B cell (primary cell): ENCODE measurements at regions not wholly inside any gene's neighbourhood (a gene's known extent, or its start where the extent isn't known, plus 50 kb on each side); places are given as distances from the start of the nearest gene placed in this dataset.

ENCODE experiments used
- ATAC-seq: fragments of 200-7000 bp; cut with Tn5 transposase; one replicate; pipeline ENCODE4 v1.10.0; 2021; ENCODE audit warnings: low read depth, mild to moderate bottlenecking, moderate number of reproducible peaks, moderate library complexity
- CTCF ChIA-PET: fragments of 350-600 bp; sonication (Branson Sonifier 250); formaldehyde crosslinking; loops from one replicate; lab custom pipeline; 2021; ENCODE audit warnings: antibody characterized with exemption, inconsistent platforms; lab: Charles Lee
- POLR2A ChIA-PET: fragments of 350-600 bp; sonication (Branson Sonifier 250); formaldehyde crosslinking; loops from one replicate; lab custom pipeline; 2021; ENCODE audit warnings: antibody characterized with exemption; lab: Charles Lee
- DNase-seq: peaks from one replicate; pipeline ENCODE4 v3.0.0; 2013
- H2AFZ ChIP-seq: 2 replicates; pipeline ENCODE4 v1.6.1; 2012; ENCODE audit warnings: mild to moderate bottlenecking, low read depth, low read length; ENCODE audit not compliant: insufficient read depth, poor library complexity, severe bottlenecking
- H3K27ac ChIP-seq, 2 donors: 1 replicate in 1 of 2; 2 replicates in 1 of 2; pipeline ENCODE4 v1.5.1; 2012 to 2013; ENCODE audit warnings: low read length in 2 of 2, mild to moderate bottlenecking in 2 of 2, moderate library complexity in 1 of 2
- H3K27me3 ChIP-seq, 4 experiments: fragments of 200-600 bp in 1 of 4; sonication (generic) in 1 of 4; replicated peaks in 1 of 4; 1 replicate in 2 of 4; 2 replicates in 2 of 4; pipeline versions ENCODE4 v1.6.1 to v1.7.0; 2013 to 2016; ENCODE audit warnings: low read length in 3 of 4, mild to moderate bottlenecking in 2 of 4, mixed read lengths in 1 of 4, moderate library complexity in 1 of 4; ENCODE audit not compliant: insufficient read depth in 4 of 4, control insufficient read depth in 3 of 4; ENCODE audit errors: control extremely low read depth in 1 of 4
- H3K36me3 ChIP-seq, 2 experiments: replicated peaks in 1 of 2; 1 replicate in 1 of 2; 2 replicates in 1 of 2; pipeline versions ENCODE4 v1.6.1 to v1.7.1; 2013; ENCODE audit warnings: low read length in 1 of 2; ENCODE audit not compliant: insufficient read depth in 2 of 2, control insufficient read depth in 1 of 2; ENCODE audit errors: control extremely low read depth in 1 of 2, extremely low read depth in 1 of 2
- H3K4me1 ChIP-seq, 2 donors: fragments of 200-600 bp in 1 of 2; sonication (generic) in 1 of 2; 1 replicate in 1 of 2; 2 replicates in 1 of 2; pipeline versions ENCODE4 v1.5.1 to v1.6.1; 2013 to 2017; ENCODE audit warnings: low read length in 2 of 2; ENCODE audit not compliant: control insufficient read depth in 2 of 2, insufficient read depth in 2 of 2
- H3K4me2 ChIP-seq: replicated peaks from 2 replicates; pipeline ENCODE3; 2012; ENCODE audit warnings: mild to moderate bottlenecking, low read depth, low read length; ENCODE audit not compliant: poor library complexity, severe bottlenecking
- H3K4me3 ChIP-seq, 5 experiments: fragments of 200-600 bp in 1 of 5; sonication (generic) in 1 of 5; 1 replicate in 3 of 5; 2 replicates in 2 of 5; pipeline versions ENCODE4 v1.5.1 to v1.7.0; 2011 to 2016; ENCODE audit warnings: low read length in 4 of 5, mild to moderate bottlenecking in 4 of 5, low read depth in 2 of 5, control low read depth in 1 of 5, moderate library complexity in 1 of 5; ENCODE audit not compliant: insufficient read depth in 1 of 5; ENCODE audit errors: control extremely low read depth in 1 of 5, extremely low read depth in 1 of 5
- H3K79me2 ChIP-seq: fragments of 200-600 bp; sonication (generic); one replicate; pipeline ENCODE4 v1.6.0; 2016; ENCODE audit warnings: low read length; ENCODE audit not compliant: control insufficient read depth, insufficient read depth
- H3K9ac ChIP-seq: fragments of 200-600 bp; sonication (generic); 2 replicates; pipeline ENCODE4 v1.6.1; 2017; ENCODE audit warnings: mild to moderate bottlenecking, low read length, moderate library complexity
- H3K9me3 ChIP-seq, 3 donors: one replicate each; pipeline versions ENCODE4 v1.6.1 to v1.7.1; 2013; ENCODE audit warnings: low read length in 2 of 3; ENCODE audit not compliant: control insufficient read depth in 2 of 3, insufficient read depth in 1 of 3; ENCODE audit errors: control extremely low read depth in 1 of 3
- H4K20me1 ChIP-seq: 2 replicates; pipeline ENCODE4 v1.6.0; 2012; ENCODE audit warnings: mild to moderate bottlenecking, low read length; ENCODE audit not compliant: insufficient read depth, control insufficient read depth, poor library complexity, severe bottlenecking
- H3K27ac Mint-ChIP-seq: one replicate; pipeline ENCODE4 v1.8.0; 2021; ENCODE audit warnings: mixed read lengths
- H3K27me3 Mint-ChIP-seq: one replicate; pipeline ENCODE4 v1.8.0; 2021; ENCODE audit warnings: mixed read lengths
- H3K4me1 Mint-ChIP-seq: one replicate; pipeline ENCODE4 v1.8.0; 2021; ENCODE audit warnings: mixed read lengths
- H3K4me3 Mint-ChIP-seq: one replicate; pipeline ENCODE4 v1.8.0; 2021; ENCODE audit warnings: mixed read lengths
- H3K9me3 Mint-ChIP-seq: one replicate; pipeline ENCODE4 v1.8.0; 2022; ENCODE audit warnings: mixed read lengths; ENCODE audit not compliant: insufficient read depth
- CTCF ChIP-seq: fragments of 200-600 bp; IDR thresholded peaks from one replicate; pipeline ENCODE4 v1.8.0; 2022; ENCODE audit warnings: antibody characterized with exemption, mild to moderate bottlenecking
- EZH2 ChIP-seq: IDR thresholded peaks from 2 replicates; pipeline ENCODE4 v1.6.1; 2012; ENCODE audit warnings: borderline replicate concordance, low read depth, mild to moderate bottlenecking, moderate library complexity, low read length; ENCODE audit not compliant: insufficient read depth, poor library complexity, severe bottlenecking
- WGBS: methylation state at CpG from one replicate; pipeline ENCODE4 v1.1.5; 2013; ENCODE audit warnings: missing lambda C conversion rate; ENCODE audit not compliant: insufficient coverage; 5-methylcytosine and 5-hydroxymethylcytosine counted together
- intact Hi-C: fragments of 100-400 bp; cut with micrococcal nuclease; formaldehyde crosslinking; loops from one replicate; pipeline ENCODE4 v1.10.0; 2022

GRCh38 chr9:115540091-115540490 lies 422.1 kb upstream of the TNC start:
- no peaks in the 10 kb centered on the region for H3K4me1 ChIP-seq
- DNase-seq (no peak), ATAC-seq (no peak)
- no peaks in the 10 kb centered on the region for H3K79me2 ChIP-seq
- TF ChIP-seq EZH2 (no peak), CTCF (no peak)
- intact Hi-C loops, result no loop called here
- no peak overlapping the region for H3K27ac ChIP-seq
- H2AFZ ChIP-seq, result no peak overlapping the region
- peaks cover 6% of the 10 kb centered on the region for H3K27me3 Mint-ChIP-seq
- no peaks in the 10 kb centered on the region for H3K36me3 ChIP-seq
- no peaks in the 10 kb centered on the region for H3K9me3 Mint-ChIP-seq
- H3K9ac ChIP-seq, result no peak overlapping the region
- no peaks in the 10 kb centered on the region for H3K27me3 ChIP-seq
- WGBS, result no CpG with 5 or more reads among the region's 2 CpGs
- no peaks in the 10 kb centered on the region for H4K20me1 ChIP-seq
- H3K4me1 Mint-ChIP-seq, result no peaks in the 10 kb centered on the region
- ChIA-PET CTCF (no interaction called here), POLR2A (no interaction called here)
- no peaks in the 10 kb centered on the region for H3K9me3 ChIP-seq
- H3K4me3 ChIP-seq, result no peak overlapping the region
- H3K4me2 ChIP-seq, result no peak overlapping the region
- H3K27ac Mint-ChIP-seq, result no peak overlapping the region
- no peak overlapping the region for H3K4me3 Mint-ChIP-seq

GRCh38 chr9:115543511-115543910 lies 425.6 kb upstream of the TNC start:
- Mint-ChIP-seq H3K27ac (no peak overlapping the region), H3K27me3 (peaks cover 10% of the 10 kb centered on the region), H3K4me3 (no peak overlapping the region), H3K9me3 (no peaks in the 10 kb centered on the region), H3K4me1 (no peaks in the 10 kb centered on the region)
- no peaks in the 10 kb centered on the region for H3K4me1 ChIP-seq
- CTCF ChIA-PET, result no interaction called here
- no peaks in the 10 kb centered on the region for H3K36me3 ChIP-seq
- TF ChIP-seq CTCF, result no peak
- TF ChIP-seq EZH2, result no peak
- no peak for ATAC-seq
- no peak overlapping the region for H3K27ac ChIP-seq
- H4K20me1 ChIP-seq, result no peaks in the 10 kb centered on the region
- intact Hi-C loops, result no loop called here
- no peak overlapping the region for H3K4me3 ChIP-seq
- H3K4me2 ChIP-seq, result no peak overlapping the region
- no peak overlapping the region for H2AFZ ChIP-seq
- no peak for DNase-seq
- 86% methylated on average over 1 of the region's 1 CpG for WGBS
- no peaks in the 10 kb centered on the region for H3K9me3 ChIP-seq
- H3K79me2 ChIP-seq, result no peaks in the 10 kb centered on the region
- POLR2A ChIA-PET, result no interaction called here
- H3K27me3 ChIP-seq, result no peaks in the 10 kb centered on the region
- H3K9ac ChIP-seq, result no peak overlapping the region
